ENCODE measurements at regions not wholly inside any gene's neighbourhood (a gene's known extent, or its start where the extent isn't known, plus 50 kb on each side); places are given as distances from the start of the nearest gene placed in this dataset.

GRCh38 chr1:8191474-8191873 lies 126.4 kb upstream of the SLC45A1 start:
- TF ChIP-seq POLR2A (IDR thresholded peaks at IDR 0.05; ENCODE audit: low read length) (no peak), GATA1 (IDR thresholded peaks at IDR 0.05; ENCODE audit: low read depth, low read length) (no peak)
